ENCODE measurements at regions not wholly inside any gene's neighbourhood (a gene's known extent, or its start where the extent isn't known, plus 50 kb on each side); places are given as distances from the start of the nearest gene placed in this dataset.

DNA sequence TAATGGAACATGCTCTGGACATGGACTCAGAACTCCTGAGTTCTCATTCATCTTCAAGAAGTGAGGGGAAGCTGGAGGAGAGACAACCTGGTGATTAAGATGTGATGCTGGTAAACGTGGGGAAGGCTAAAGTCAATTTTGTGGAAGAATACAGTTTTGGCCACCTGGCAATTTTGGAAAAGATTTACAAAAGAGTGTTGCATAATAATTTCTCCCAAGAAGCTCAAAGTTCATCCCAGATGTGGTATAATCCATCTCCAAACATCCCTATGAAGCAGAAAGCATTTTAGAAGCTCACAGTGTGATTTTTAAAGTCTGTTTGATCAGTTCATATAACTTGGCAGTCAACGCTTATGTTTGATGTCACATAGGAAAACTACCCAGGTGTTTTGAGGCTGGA, 208.7 kb downstream of the LMX1A start:
- Mint-ChIP-seq H3K36me3 (no peaks in the 10 kb centered on the region), H3K27ac (no peak overlapping the region), H3K9me3 (no peaks in the 10 kb centered on the region)
- DNase-seq (ENCODE audit: low spot score in 2 of 2) (no peak), ATAC-seq (no peak)

DNA sequence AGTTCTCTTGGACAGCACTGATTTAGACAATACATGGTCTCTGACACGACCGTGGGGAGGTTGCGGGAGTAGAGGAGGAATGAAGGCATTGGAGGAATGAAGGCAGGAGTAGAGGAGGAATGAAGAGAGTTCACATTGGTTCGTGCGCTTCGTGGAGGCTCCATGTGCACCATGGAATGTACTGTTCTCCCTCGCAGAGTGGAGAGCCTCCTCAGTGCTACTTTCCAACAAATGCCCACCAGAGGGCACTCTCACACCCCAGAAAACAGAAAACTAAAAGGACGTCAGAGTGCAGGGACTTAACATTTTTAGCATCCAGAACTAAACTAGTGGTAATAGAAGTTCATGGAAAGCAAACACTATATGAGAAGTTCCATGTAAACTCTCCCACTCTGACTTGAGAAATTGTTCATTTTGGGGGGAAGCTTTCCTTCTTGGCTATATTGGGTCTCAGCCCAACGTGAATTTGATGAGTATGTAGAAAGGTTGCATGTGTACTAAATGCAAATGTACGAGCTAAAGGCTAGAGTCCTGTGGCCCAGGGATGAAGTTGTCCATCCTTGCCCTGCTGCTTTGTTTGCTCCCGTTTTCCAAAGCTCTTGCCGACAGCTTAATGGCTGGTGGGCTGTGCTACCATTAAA, 211.6 kb downstream of the LMX1A start:
- Mint-ChIP-seq H3K27ac (no peak overlapping the region), H3K36me3 (no peaks in the 10 kb centered on the region), H3K9me3 (no peaks in the 10 kb centered on the region)
- DNase-seq (ENCODE audit: low spot score in 2 of 2) = peak in 1 of 2 donors; percentile 46
- peak in 1 of 2 donors; percentile 47 for ATAC-seq

DNA sequence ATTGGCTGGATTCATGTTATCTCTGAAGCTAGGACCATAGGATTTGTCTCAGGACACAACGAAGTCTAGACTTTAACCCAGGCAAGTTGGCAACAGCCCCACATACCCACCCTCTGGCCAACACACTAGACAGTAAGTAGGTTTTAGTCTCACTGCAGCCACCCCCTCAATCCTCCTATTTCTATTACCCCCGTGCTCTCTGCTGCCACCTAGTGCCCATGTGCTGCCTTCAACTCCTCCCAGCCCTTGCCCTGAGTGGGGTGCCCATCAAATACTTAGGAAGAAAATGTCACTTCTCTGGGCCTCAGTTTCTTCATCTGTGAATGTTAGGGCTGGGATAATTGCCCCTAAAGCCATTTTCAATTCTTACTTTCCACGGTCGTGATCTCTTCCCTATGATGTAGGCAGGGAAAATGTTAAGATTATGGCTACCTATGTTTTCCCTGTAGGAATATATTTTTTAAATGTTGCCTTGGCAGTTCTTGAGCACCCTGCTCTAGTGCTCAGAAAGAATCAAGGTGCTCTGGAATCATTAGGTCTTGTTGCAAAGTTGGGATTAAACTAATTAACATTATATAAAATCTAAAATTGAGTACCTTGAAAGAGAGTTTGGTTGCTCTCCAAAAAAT, 213.0 kb downstream of the LMX1A start:
- peak in 1 of 2 donors; percentile 51 for DNase-seq (ENCODE audit: low spot score in 2 of 2)
- H3K36me3 Mint-ChIP-seq = no peaks in the 10 kb centered on the region
- H3K27ac Mint-ChIP-seq = no peak overlapping the region
- ATAC-seq = peak in 1 of 2 donors; percentile 43
- no peaks in the 10 kb centered on the region for H3K9me3 Mint-ChIP-seq

- H3K36me3 Mint-ChIP-seq = no peaks in the 10 kb centered on the region
- H3K27ac Mint-ChIP-seq = no peak overlapping the region
- H3K9me3 Mint-ChIP-seq = no peaks in the 10 kb centered on the region
- ATAC-seq (no peak), DNase-seq (ENCODE audit: low spot score in 2 of 2) (no peak)
Observed at GRCh38 chr1:165138960-165139359, 217.6 kb downstream of the LMX1A start.

DNA sequence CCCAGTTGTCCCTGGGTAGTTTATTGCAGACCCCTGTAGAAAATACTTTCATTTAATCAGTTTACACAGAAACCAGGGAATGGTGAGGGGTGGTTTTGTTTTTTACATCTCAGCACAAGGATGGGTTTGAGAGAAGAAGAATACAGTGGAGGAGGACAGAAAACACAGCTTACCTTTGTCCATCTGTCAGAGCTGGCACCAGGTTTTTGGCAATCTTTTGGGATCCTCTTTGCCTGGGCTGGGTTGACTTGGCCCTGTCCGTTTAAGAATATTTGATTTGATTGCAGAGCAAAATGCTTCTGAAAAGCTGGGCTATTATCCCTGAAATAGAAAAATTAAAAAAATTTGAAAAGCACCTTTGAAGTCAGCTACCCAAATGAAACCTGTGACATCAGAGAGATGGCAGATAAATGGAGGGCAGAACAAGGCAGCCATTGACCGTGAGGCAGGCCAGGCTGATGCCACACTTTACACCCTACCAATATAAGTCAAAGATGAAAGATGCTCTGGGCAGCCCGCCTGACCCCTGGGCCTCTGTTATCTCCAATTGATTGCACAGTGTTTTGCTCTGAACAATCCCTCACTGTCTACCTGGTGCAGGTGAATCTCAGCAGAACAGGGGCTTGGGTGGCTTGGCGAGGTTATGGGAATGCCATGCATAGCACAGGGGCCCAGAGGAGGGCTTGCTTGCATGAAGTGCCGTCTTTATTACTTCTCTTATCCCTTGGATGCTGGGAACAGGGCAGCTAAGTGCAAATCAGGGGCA, 218.8 kb downstream of the LMX1A start:
- H3K9me3 Mint-ChIP-seq = no peaks in the 10 kb centered on the region
- no peaks in the 10 kb centered on the region for H3K36me3 Mint-ChIP-seq
- ATAC-seq (no peak), DNase-seq (ENCODE audit: low spot score in 2 of 2) (no peak)
- H3K27ac Mint-ChIP-seq = no peak overlapping the region

- H3K9me3 Mint-ChIP-seq = no peaks in the 10 kb centered on the region
- no peak for DNase-seq (ENCODE audit: low spot score in 2 of 2)
- H3K36me3 Mint-ChIP-seq = no peaks in the 10 kb centered on the region
- H3K27ac Mint-ChIP-seq = no peak overlapping the region
- ATAC-seq = no peak
Observed at GRCh38 chr1:165134431-165134830, 222.1 kb downstream of the LMX1A start.

GRCh38 chr1:165129568-165130164, 226.8 kb downstream of the LMX1A start:
- H3K9me3 Mint-ChIP-seq = no peaks in the 10 kb centered on the region
- no peaks in the 10 kb centered on the region for H3K36me3 Mint-ChIP-seq
- ATAC-seq (no peak), DNase-seq (ENCODE audit: low spot score in 2 of 2) (peak in 1 of 2 donors; percentile 33)
- H3K27ac Mint-ChIP-seq = no peak overlapping the region

GRCh38 chr1:165124772-165125171, 231.7 kb downstream of the LMX1A start:
- DNase-seq (ENCODE audit: low spot score in 2 of 2) (no peak), ATAC-seq (no peak)
- H3K9me3 Mint-ChIP-seq = no peaks in the 10 kb centered on the region
- H3K27ac Mint-ChIP-seq = no peak overlapping the region
- no peaks in the 10 kb centered on the region for H3K36me3 Mint-ChIP-seq

GRCh38 chr1:165119086-165119485, 237.4 kb downstream of the LMX1A start:
- DNase-seq (ENCODE audit: low spot score in 2 of 2) = no peak
- no peak for ATAC-seq

GRCh38 chr1:165117482-165117881, 239.0 kb downstream of the LMX1A start:
- ATAC-seq (no peak), DNase-seq (ENCODE audit: low spot score in 2 of 2) (no peak)
- Mint-ChIP-seq H3K36me3 (no peaks in the 10 kb centered on the region), H3K27ac (no peak overlapping the region), H3K9me3 (no peaks in the 10 kb centered on the region)

More at GRCh38 chr1:165119086-165119485, 237.4 kb downstream of the LMX1A start:
- Mint-ChIP-seq H3K36me3 (no peaks in the 10 kb centered on the region), H3K27ac (no peak overlapping the region), H3K9me3 (no peaks in the 10 kb centered on the region)

DNA sequence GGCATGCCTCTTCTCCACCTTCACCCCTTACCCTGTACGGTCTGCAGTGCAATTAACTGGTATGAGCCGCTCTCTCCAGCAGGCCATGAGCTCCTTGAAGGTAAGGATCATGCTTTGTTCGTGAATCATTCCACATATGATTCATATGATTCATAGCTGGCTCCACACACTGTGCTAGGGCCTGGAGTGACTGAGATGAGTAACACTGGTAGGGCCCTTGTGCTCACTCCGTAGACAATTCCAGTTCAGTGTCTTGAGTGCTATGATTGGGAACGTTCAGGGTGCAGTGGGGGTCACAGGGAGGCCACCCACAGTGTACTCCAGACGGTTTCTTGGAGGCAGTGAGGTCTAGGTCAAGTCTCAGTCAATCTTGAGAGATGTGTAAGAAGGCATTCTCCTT, 239.8 kb downstream of the LMX1A start:
- Mint-ChIP-seq H3K36me3 (no peaks in the 10 kb centered on the region), H3K27ac (no peak overlapping the region), H3K9me3 (no peaks in the 10 kb centered on the region)
- DNase-seq (ENCODE audit: low spot score in 2 of 2) = no peak
- peak in 1 of 2 donors; percentile 35 for ATAC-seq

DNA sequence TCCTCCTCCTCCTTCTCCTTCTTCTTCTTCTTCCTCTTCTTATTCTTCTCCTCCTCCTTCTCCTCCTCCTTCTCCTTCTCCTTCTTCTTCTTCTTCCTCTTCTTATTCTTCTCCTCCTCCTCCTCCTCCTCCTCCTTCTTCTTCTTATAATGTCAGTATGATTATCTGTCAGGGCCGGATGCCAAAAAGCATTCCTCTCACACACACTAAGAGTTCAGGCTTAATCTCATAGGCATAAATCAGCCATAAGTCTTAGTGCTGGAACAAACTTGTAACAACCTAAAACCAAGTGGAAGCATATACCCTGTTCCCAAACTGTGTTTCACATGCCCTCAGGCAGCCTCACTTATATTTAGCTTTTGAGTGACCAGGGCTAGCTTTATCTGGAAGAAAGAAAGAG, 240.3 kb downstream of the LMX1A start:
- DNase-seq (ENCODE audit: low spot score in 2 of 2) = no peak
- Mint-ChIP-seq H3K9me3 (no peaks in the 10 kb centered on the region), H3K27ac (no peak overlapping the region), H3K36me3 (no peaks in the 10 kb centered on the region)
- ATAC-seq = no peak

DNA sequence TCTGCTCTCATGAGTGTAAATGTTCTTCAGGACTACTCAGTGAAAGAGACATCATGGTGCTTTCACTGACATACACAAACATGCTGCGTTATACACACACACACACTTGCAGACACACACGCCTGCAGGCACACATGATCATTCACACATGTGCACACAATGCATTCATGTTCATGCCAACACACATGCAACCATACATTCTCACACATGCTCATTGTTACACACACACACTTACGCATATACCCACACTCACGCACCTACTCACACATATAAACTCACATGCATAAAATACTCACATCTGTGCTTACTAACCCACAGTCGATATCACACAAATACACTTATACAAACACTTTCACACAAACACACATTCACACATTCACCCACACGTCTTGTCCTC, 241.6 kb downstream of the LMX1A start:
- Mint-ChIP-seq H3K36me3 (no peaks in the 10 kb centered on the region), H3K9me3 (no peaks in the 10 kb centered on the region), H3K27ac (no peak overlapping the region)
- ATAC-seq (no peak), DNase-seq (ENCODE audit: low spot score in 2 of 2) (no peak)

DNA sequence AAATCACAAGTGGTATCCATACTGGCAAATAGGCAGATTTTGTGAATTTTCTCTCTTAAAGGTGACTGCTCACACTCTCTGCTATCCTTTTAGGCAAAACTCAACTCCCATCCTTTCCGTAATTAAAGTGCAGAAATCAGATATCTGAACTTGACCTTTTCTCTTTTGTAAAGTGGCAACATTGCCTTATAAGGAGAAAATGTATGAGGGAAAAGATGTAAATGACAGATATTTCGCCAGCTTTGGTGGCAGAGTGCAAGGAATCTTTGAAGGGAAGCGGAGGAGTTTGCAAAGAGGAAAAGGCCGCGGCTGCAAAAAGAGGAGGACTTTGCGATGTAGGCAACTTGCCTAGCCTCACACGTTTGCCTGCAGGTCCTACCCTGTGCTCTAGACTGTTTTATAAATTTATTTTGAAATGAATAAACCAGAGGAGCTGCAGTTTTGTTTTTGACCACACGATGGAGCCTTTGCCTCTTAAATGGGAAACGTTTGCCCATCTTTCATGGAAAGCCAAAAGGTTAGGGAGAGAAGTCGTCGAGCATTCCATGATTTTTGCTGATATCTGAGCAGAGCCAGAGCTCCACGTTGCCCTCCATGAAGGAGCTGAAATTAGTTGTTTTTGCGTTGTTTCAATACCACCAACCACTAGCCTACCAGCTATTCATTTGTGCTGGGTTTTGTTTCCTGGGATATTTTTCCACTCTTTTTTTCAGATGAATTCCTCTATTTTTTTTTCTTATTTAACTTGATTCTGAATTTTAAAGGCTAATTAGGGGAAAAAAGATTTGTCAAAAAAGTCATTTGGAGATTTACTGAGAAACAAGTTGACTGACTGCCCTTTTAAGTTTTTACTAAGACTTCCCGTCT, 242.3 kb downstream of the LMX1A start:
- ATAC-seq (no peak), DNase-seq (ENCODE audit: low spot score in 2 of 2) (peak in 1 of 2 donors; percentile 10)
- Mint-ChIP-seq H3K36me3 (no peaks in the 10 kb centered on the region), H3K9me3 (no peaks in the 10 kb centered on the region), H3K27ac (no peak overlapping the region)

GRCh38 chr1:165112260-165112659, 244.3 kb downstream of the LMX1A start:
- Mint-ChIP-seq H3K9me3 (peaks cover 0 to 5% of the 10 kb centered on the region in 2 donors), H3K27ac (no peak overlapping the region), H3K36me3 (no peaks in the 10 kb centered on the region)
- ATAC-seq = no peak
- DNase-seq (ENCODE audit: low spot score in 2 of 2) = no peak

GRCh38 chr1:165109013-165109412, 247.5 kb downstream of the LMX1A start:
- DNase-seq (ENCODE audit: low spot score in 2 of 2) (no peak), ATAC-seq (no peak)
- no peaks in the 10 kb centered on the region for H3K36me3 Mint-ChIP-seq
- H3K27ac Mint-ChIP-seq = no peak overlapping the region
- peaks cover 11 to 15% of the 10 kb centered on the region in 2 donors for H3K9me3 Mint-ChIP-seq

Measured in activated naive CD4-positive, alpha-beta T cell treated with anti-CD3 and anti-CD28 coated beads, Interleukin-2, amount 50 U/mL, for 72 hours (primary cell).